Renal pelvis (tissue), 1 donor: ENCODE measurements at regions not wholly inside any gene's neighbourhood (a gene's known extent, or its start where the extent isn't known, plus 50 kb on each side); places are given as distances from the start of the nearest gene placed in this dataset.

Experiments used
- DNase-seq: peaks from one replicate; pipeline ENCODE4 v3.0.0-alpha.2; 2013

GRCh38 chr3:76429581-76430177, 610.2 kb upstream of the ROBO2 start:
- DNase-seq = no peak

DNA sequence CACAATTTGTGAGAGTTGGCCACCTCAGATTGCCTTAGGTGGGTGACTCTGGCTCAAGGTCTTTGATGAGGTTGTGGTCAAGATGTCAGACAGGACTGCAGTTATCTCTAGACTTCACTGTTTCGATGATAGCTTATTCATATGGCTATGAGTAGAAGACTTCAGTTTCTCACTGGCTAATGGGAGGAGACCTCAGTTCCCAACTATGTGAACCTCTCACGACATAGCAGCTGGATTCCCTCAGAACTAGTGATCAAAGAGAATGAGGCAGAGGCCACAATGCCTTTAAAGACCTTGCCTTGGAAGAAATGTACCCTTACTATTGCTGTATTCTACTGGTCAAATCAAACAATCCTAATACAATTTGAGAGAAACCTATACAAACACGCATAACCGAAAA, 607.5 kb upstream of the ROBO2 start:
- peak; percentile 28 for DNase-seq

GRCh38 chr3:76436894-76437293, 603.0 kb upstream of the ROBO2 start:
- no peak for DNase-seq

- DNase-seq = no peak
Measured at GRCh38 chr3:76438971-76439370, 600.9 kb upstream of the ROBO2 start.

DNA sequence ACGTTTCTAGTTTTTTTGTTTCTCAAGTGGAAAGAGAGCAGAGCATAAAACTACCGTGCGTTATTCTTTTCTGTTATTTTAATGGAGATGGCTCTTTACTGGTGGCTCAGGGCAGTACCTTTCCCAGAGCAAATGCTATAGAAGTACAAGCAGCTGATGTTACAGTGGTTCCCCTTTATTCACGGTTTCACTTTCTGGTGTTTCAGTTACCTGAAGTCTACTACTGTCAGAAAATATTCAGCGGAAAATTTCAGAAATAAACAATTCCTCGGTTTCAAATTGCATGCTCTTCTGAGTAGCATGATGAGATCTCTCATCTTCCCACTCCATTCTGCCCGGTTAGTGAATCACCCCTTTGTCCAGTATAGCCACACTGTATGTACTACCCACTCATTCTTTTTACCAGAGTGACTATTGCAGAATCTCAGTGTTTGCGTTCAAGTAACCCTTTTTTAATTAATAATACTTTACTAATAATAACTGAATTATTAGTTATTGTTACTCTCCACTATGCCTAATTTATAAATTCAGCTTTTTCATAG, 597.5 kb upstream of the ROBO2 start:
- no peak for DNase-seq

DNA sequence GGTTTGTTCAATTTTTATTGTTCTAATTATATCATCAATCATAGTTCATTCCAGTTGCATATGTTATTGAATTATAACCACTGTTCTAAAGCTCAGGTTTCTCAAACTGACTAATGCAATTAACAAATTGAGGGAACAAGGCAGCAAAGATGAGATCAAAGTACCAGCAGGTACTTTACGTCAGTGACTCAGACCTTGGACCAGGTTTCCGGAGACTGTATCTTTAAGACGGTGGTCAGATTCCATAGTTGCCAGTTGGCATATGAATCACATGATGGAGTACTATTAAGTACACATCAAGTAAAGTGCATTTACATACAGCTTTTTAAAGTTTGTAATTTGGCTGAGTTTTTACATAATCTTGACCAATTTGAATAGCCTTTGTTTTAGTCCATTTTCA, 583.6 kb upstream of the ROBO2 start:
- no peak for DNase-seq

DNA sequence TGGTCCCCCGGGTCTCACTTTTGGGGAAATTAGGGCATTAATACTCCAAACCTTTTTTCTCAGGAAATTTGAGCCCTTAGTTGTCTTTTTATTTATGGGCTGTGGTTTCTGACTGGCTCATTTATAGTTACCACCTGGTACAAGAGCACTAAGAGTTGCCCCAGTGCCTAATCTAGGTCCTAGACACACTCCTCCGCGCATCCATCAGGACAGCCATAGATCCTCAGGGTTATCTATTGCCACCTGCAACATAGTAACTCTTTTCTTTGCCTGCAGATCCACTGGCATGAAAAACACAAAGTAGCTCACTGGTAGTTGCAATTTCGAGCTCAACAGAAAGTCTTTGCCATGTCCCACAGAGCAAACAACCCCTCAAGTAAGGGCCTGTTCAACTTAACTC, 576.4 kb upstream of the ROBO2 start:
- no peak for DNase-seq

GRCh38 chr3:76470285-76470684, 569.6 kb upstream of the ROBO2 start:
- no peak for DNase-seq

DNA sequence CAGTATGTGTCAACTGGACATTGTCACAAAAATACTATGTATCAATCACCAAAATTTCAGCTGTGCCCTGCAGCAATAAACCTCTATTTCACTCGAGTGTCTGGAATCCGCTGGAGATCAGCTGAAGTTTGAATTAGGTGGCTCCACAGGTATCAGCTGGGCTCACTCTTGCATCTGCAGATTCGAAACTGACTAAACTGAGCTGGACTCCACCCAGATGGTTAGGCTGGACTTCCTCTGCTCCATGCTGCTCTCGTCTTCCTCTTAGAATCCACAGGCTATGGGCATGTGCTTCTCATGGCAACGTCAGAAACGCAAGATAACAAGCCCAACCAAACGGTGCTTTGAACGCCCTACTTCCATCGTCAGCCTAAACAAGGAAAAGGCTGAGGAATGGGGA, 565.3 kb upstream of the ROBO2 start:
- DNase-seq = no peak

DNA sequence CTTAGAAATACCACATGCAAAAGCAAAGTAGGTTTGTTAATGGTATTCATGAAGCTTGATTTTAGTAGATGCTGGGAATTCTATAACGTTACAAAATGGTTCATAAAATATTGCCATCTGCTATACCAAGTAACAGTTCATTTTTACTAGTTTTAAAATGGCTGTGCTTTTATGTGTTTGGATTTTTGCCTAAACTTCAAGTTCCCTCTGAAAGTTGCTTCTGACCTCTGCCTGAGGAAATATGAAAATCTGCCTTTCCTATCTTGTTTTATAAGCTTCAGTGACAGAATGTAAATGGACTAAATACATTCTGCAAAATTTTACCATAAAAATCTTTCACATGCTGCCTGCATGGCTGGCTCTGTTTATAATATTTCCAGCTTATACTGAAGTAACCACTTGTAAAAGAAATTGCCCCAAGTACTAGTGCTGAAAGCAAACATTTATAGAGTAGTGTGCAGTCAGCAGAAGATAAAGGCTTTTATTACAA, 560.7 kb upstream of the ROBO2 start:
- DNase-seq = peak; percentile 10

GRCh38 chr3:76482510-76482909, 557.4 kb upstream of the ROBO2 start:
- DNase-seq = no peak

- no peak for DNase-seq
Measured at GRCh38 chr3:76487446-76487845, 552.5 kb upstream of the ROBO2 start.

DNA sequence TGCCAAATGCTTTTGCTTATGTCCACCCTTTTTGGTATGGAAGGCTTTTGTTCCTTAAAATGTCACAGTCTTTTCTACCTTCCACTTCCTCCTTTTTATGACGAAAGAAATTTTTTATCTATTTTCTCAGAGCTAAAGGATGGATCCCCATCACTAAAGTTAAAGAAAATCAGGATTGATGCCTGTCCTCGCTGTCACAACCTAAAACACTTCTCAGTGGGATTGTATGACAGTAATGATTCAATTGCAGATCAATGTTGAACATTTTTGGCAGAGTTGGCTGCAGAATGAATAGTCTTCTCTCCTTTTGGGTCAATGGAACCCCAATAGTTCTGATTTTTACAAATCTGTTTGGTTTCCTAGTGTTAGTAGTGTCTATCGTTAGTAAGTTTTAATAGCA, 549.8 kb upstream of the ROBO2 start:
- DNase-seq = no peak

DNA sequence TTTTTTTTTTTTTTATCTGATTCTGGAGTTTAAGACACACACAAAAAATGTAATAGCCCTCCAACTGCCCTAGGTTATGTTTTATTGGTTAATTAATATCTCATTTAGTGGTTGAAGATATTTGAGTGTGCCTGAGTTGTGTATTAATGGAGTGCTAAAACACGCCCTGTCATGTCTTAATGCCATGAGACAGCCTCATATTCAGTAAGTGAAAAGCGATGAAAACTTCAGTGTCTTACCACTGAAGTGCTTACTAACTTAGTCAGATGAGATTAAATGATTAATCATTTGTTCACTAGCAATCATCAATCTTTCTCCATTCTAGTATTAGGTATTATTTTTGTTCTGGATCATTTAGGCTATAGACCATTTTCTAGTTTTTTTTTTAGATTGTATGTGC, 544.7 kb upstream of the ROBO2 start:
- no peak for DNase-seq

DNA sequence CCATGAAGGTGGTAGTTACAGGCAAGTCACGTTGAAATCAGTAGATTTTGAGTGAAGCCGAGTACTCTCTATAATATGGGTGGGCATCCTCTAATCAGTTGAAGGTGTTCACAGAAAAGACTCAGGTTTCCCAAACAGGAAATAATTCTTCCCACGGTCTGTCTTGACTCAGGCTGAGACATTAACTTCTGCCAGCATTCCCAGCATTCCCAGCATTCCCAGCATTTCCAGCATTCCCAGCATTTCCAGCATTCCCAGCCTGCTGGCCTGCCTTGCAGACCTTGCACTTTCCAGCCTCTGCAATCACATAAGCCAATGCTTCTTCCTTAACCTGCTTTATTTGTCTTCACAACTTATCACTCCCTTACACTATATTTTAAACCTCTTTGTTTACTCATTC, 542.3 kb upstream of the ROBO2 start:
- no peak for DNase-seq

DNA sequence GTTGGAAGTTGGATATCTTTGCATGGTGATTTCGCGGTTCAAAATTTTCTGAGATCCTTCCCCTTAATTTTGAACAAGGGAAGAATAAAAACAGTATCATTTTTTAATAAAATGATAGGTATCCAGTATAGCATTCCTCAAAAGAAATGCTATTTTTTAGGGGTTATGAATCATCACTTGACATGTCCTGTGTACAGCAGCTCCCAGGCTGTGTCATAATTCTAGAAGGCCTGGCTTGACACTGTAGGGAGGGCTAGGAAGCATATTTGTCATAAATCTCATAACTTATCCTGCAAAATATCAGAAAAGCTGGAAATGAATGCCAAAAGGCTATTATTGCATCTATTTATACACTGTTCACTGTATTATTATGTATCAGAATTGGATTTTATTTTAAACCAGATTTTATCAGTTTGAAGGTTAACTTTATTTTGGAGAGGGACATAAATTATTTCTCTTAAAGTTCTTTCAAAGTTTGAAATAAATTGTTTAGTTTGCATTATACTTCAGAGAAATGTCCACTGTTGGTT, 539.1 kb upstream of the ROBO2 start:
- DNase-seq = no peak

GRCh38 chr3:76501315-76501714, 538.6 kb upstream of the ROBO2 start:
- DNase-seq = no peak

DNA sequence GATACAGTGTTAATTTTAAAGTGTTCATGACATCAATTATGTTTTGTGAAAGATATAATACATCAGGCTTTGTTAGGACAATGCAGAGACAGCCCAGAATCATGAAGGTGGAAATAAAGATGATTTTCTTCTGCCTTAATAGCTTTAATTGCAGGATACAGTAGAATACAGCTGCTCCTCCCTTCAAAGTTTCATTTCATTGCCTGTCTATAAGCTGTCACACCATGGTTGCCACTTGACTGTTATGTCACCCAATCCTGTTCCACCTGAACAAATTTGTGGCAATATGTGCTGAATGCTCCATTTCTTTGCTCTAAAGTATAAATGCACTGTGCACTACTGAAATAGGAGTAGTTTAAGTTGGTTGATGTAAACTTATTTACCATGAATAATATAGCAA, 537.8 kb upstream of the ROBO2 start:
- DNase-seq = no peak

DNA sequence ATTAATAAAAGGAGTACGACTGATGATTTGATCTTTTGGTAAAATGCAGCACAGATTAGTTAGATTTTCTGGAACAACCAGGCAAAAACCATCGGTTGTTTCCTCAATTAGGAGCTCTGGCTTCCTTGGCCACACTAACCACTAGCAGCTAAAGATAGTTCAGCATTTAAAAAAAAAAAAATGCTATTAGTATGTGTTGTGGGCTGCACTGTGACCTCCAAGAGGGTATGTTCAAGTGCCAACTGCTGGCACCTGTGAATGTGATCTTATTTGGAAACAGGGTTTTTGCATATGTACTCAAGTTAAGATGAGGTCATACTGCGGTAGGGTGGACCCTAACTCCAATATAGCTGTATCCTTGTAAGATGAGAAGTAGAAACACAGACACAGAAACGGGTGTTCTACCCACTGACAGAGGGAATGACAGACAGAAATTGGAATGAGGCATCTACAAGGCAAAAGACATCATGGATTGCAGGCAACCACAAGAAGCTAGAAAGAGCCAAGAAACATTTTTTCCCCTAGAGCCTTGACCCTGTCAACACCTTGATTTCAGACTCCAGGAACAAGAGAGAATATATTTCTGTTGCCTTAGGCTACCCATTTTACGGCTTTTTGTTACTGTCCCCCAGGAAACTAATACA, 534.6 kb upstream of the ROBO2 start:
- DNase-seq = no peak

DNA sequence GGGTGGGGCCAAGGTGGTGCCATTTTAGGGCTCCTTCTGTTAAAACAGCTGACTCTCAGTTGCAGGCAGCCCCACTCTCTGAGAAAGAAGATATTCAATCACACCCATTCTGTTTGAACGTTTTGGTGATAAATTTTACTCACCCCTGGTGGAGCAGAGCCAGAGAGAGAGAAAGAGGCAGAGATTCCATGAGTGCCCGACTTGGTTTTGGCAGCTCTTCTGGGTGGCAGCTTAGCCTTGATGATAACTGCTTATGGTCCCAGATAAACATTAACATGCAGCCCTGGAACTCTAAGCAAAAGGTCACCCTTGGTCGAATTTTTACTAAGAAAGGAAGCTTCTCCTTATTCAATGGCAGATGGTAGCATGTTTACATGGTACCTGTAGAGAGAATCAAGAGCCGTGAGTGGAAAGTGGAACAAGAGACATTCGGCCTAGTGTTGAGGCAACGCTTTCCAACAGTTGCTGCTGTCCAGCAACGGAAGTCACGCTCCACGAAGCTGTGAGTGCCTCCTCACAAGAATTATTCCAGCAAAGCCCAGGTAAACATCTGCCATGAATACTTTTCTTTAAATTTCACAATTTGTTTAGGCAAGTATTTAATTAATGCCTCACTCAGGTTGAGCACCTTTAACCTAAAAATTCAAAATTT, 530.6 kb upstream of the ROBO2 start:
- DNase-seq = no peak

- no peak for DNase-seq
Measured at GRCh38 chr3:76514836-76515235, 525.1 kb upstream of the ROBO2 start.

GRCh38 chr3:76523337-76523736, 516.6 kb upstream of the ROBO2 start:
- no peak for DNase-seq

DNA sequence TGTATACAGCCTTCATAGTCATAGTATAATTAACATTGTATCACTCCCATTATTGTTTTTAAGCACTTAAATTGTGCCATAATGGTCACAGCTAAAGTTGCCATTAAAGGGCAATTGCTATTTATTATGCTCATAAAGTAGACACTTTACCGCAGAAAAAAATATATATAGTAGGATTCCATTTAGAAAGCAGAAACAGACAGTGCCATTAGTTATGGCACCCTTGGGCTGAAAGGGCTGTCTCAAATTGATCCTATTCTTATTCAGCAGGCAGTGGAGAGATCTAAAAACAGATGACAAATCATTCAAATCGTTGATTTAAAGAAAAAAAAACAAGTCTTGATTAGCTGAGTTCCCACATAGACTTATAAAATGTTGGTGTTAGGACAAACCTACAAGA, 514.2 kb upstream of the ROBO2 start:
- no peak for DNase-seq
